PC-3 (cell line): ENCODE measurements at regions not wholly inside any gene's neighbourhood (a gene's known extent, or its start where the extent isn't known, plus 50 kb on each side); places are given as distances from the start of the nearest gene placed in this dataset.

Source experiments
- CTCF ChIP-seq: fragments of 300-600 bp; sonication (generic); conservative IDR thresholded peaks from 2 replicates; pipeline ENCODE4 v1.5.1; 2017; ENCODE audit warnings: antibody characterized with exemption, low read depth, mild to moderate bottlenecking, low read length
- EZH2 ChIP-seq: fragments of 300-600 bp; sonication (generic); IDR thresholded peaks from one replicate; pipeline ENCODE4 v1.6.1; 2017; ENCODE audit warnings: antibody characterized with exemption, mild to moderate bottlenecking, low read length; ENCODE audit not compliant: unreplicated experiment
- EZH2phosphoT487 ChIP-seq: fragments of 300-600 bp; sonication (generic); IDR thresholded peaks from 2 replicates; pipeline ENCODE4 v1.6.1; 2018; ENCODE audit warnings: mild to moderate bottlenecking, antibody characterized with exemption, low read length, borderline replicate concordance

- TF ChIP-seq CTCF (no peak), EZH2 (no peak), EZH2phosphoT487 (no peak)
These were observed 190.7 kb downstream of the C6orf118 start for GRCh38 chr6:165118736-165119135.
